ENCODE measurements at regions not wholly inside any gene's neighbourhood (a gene's known extent, or its start where the extent isn't known, plus 50 kb on each side); places are given as distances from the start of the nearest gene placed in this dataset.

DNA sequence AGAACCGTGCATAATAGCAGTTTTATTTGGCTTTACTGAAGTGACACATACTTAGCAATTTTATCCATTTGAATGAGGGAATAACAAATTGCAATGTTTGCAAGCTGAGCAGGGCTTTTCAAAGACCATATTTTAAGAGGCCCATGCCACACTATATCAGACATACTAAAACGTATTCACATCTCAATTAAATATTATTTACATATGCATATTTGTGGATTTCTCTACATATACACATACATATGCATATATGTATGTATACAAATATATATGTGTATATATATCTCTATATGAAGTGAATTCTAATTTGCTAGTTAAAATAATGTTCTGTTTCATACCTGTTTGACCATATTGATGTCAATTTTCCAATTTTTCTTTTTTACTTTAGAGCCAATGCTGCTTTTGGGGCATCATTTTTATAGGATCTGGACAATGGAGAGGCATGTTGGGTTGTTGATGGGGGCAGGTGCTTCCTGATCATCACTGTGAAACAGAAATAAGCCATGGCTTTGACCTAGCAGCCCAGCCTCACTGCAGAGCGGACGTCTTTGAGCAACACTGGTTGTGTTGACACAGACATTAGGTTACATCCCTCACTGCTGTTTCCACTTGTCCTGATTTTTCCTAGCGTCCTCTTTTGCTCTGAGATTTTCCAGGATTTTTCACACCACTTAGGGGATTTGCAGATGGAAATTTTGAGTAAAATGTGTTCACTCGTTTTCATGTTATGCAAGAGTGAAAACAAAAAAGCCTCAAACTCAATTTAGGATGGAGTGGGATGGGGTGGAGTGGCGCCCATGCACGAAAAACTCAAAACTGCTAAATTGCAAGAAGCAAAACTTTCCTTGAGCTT is 56.9 kb downstream of the RDH14 start:
- DNase-seq = no peak

DNA sequence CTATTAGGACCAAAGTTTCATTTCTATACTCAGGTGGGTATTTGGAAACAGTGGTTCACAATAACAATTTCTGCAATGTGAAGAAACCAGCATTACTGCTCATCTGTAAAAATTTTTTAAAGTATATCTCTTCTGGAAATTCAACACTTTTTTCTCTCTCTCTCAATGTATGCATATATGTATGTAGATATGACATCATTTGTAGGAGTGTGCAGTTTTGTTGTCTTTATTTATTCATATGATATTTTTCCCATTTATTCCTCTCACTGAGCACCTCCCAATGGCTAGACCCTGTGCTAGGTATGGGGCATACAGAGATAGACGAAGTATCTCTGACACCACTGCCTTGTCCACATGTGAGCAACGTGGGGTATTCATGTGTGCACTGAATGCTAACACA is 58.3 kb downstream of the RDH14 start:
- no peak for DNase-seq

DNA sequence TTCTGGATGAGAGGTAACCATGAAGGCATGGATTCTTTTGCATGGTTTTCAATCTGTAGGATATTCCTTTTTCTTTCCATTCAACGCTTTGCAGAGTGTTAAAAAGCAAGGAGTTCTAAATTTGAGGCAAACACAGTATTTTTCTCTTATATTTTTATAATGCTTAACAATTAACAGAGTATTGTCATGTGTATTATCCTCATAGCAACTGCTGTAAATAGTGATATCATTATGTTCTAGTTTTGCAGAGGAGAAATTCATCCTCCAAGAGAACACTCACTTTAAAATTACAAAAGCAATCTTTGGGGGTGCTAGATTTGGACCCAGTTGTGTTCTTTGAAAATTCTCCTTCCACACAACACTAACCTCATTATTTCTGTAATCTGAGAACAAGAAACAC is 58.7 kb downstream of the RDH14 start:
- no peak for DNase-seq

DNA sequence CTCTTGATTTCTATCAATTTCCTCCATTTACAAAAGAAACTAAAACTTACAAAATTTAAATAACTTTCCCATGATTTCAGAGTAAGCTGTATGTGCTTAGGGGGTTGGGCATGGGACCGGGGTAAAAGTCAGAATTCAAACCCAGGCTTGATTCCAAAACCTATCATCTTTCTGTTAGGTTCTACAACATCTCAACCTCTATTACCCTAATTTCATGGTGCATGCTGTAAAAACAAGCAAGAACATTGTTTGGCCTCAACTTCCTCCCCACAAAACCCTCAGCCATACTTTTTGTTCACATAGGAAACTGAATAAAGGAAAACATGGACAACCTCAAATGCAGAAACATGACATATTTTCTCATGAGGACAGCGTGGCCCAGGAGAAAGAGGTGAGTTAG is 59.3 kb downstream of the RDH14 start:
- DNase-seq = no peak

GRCh38 chr2:18500333-18500732 is 60.1 kb downstream of the RDH14 start:
- no peak for DNase-seq

DNA sequence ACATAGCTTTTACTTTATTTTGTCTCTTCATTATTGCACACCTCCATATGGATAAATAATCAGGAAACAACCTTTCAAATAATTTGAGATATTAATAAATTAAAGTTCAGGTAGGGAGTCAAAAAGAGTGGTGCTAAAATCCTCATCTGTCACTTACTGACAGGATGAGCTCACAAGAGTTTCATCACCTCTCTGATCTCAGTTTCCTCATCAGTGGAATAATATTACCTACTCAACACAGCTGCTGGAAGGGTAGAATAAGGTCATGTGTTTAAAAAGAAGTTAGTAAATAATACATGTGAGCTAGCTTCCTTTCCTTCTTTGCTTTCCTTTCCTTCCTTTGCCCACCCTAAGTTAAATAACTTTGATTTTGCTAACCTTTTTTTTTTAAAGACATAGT is 61.9 kb downstream of the RDH14 start:
- DNase-seq = peak; percentile 35

GRCh38 chr2:18496516-18496915 is 63.9 kb downstream of the RDH14 start:
- peak; percentile 1 for DNase-seq

DNA sequence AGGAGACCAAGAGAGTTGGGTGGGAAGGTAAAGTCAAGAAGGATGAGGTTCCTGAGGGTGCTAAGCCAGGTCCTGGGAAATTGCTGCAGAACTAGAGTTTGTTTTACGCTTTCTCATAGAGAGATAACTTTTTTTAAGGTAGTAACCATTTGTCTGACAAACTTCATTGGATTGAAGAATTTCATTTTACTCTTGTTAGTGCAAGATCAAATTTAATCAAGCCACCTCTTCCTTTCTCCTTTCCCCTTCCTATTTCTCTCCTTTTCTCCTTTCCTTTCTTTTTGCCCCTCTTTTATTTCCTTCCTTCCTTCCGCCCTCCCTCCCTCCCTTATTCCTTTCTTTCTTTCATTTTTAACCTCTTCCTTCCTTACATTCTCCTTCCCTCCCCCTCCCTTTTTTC is 65.4 kb downstream of the RDH14 start:
- no peak for DNase-seq

DNA sequence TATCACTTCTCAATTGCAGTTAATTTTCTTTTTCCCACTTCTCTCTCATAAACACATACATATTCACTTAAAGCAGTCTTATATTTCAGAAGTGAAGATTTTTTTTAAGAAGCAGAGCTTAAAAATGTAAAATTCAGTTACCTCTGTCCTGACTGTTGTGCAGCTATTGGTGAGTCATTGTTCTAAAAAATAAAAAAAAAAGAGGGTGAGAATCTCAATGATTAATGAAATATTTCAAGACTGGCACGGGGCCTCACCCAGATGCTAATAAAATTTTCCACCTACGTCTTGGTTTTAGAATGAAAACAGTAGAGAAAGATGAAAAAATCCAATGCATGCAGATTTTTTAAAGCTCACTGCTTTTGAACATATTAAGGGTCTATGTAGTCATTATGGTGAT is 67.7 kb downstream of the RDH14 start:
- DNase-seq = no peak

DNA sequence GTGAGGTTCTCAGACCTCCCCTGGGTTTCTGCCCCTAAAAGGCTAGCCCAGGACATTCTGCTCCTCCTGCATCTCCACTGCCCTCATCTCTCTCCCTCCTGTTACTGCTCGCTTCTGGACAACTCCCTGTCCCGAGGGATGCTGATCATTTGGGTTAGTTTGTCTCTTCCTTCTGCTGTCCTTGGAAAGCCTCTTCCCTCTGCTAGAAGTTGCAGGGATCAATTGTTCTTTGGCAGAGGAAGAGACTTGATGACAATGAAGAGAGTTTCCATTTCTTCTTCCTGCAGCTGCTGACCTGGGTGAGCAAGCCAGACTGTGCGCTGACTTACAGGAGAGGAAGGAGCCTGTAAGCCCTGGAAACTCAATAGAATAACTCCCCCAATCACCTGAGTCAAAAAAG is 68.9 kb downstream of the RDH14 start:
- DNase-seq = no peak

DNA sequence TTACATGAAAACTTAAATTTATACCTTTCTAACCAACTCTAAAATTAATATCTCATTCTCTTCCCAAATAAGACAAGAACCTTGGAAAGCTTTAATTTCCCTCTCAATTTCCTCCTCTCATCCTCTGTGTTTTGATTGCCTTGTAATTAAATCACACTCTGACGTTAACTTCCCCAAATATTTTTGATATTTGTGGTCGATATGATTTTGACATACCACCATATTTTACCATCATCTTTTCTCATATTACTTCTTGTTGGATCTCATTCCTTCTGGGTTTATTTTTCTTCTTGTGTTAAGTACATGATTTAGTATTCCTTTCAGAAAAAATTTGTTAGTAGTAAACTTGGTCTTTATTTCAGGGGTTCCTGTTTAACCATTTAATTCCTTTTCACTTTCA is 69.6 kb downstream of the RDH14 start:
- no peak for DNase-seq

DNA sequence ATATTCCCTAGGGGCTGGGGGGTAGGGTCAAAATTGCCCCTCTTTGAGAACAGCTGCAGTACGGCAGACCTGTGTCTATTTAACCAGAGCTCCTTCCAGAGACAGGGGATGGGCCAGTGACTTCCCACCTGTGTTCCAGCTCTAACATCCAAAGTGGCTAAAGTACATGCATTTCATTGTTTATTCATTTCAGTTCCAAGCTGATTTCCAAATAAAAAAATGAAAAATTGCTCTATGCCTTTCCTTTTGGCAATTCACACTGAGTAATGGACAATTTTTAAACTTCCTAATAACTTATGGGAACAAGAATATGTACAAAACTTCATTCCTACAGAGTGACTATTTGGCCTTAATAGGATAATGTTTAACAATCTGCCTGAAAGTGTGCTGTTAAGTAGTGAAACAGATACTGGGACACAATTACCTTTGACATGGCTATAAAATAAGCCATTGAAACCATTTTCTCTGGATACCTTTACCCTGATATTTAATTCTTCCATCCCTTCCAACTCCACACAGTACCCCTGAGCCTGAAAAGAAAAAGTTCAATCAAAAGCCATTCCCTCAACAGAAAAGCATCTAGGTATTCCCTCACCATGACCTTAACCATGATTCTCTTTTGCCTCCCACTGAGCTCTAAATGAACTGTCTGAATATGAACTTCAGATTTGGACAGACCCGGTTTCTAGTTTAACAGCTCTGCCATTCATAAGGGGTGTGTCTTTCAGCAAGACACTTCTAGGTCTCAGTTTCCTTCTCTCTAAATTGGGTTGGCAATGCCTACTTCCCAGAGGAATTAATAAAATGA is 73.1 kb downstream of the RDH14 start:
- no peak for DNase-seq

DNA sequence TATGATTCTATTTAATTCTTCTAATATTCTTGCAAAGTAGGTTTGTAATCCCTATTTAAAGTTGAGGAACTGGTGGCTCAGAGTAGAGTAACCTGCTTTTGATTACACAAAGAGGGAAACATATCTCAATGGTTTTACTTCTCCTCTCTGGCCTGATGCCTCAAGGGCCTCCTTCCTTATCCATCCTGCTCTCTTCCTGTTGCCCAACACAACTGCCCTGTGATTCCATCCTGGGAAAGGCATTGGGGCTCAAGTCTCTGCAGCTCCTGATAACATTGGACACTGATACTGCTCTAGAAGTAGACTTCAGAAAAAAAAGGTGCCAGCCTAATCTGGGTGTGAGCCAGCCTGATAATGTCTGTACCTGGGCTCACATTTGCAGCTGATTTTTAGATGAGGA is 75.8 kb downstream of the RDH14 start:
- DNase-seq = no peak

GRCh38 chr2:18483896-18484295 is 76.6 kb downstream of the RDH14 start:
- no peak for DNase-seq

- no peak for DNase-seq
Measured at GRCh38 chr2:18482666-18483065, 77.8 kb downstream of the RDH14 start.

GRCh38 chr2:18479947-18480369 is 80.5 kb downstream of the RDH14 start:
- no peak for DNase-seq

DNA sequence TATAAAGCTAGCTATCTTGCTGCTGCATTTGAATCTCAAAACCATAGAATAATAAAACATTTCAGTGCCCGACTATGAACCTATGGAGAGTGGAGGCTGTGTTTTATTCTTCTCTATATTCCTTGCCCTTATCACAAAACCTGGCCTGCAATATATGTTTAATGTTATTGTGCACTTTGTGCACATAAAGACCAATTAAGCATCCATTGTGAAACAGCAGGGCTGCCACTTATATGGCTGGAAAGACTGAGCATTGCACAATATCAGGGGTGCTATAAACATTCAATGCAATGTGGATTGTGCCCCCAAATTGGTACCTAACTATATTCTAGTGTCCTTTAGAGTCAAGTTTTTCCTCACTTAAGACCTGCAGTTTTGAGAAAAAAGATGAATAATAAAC is 83.2 kb downstream of the RDH14 start:
- DNase-seq = no peak

DNA sequence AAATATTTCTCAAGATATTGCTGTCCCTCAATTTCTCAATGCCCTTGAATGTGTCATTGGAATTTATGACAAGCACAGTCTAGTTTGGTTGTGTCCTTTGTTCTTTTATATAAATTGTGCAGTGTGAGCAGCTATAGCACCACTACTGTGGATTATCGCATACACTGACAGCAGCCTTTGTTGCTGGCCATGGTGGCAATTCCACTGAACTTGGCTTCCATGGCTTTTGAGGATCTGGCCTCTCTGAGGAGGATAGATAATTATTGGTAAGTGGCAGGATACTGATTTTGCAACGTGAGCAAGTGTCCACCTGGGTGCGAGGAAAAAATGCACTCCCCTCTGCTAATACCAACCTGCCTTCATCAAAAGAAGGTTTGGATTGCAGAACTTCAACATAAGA is 84.0 kb downstream of the RDH14 start:
- no peak for DNase-seq

DNA sequence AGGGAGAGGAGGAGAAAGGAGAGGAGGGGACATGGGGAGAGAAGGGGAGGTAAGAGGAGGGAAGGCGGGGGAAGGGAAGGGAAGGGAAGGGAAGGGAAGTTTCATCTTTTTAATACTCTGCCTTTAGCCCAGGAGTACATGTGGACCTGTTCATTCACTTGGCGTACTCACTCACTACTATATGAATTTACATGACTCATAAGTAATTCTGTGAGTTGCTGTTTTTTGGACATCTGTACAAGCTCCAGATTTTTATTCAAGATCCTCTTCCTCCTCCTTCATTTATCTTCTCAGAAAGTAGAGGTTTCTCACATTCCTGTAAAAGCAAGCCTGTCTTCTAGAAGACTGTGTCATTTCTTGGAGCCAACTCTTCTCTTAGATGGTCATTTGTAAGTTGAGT is 84.6 kb downstream of the RDH14 start:
- DNase-seq = no peak

GRCh38 chr2:18474700-18475099 is 85.8 kb downstream of the RDH14 start:
- no peak for DNase-seq

DNA sequence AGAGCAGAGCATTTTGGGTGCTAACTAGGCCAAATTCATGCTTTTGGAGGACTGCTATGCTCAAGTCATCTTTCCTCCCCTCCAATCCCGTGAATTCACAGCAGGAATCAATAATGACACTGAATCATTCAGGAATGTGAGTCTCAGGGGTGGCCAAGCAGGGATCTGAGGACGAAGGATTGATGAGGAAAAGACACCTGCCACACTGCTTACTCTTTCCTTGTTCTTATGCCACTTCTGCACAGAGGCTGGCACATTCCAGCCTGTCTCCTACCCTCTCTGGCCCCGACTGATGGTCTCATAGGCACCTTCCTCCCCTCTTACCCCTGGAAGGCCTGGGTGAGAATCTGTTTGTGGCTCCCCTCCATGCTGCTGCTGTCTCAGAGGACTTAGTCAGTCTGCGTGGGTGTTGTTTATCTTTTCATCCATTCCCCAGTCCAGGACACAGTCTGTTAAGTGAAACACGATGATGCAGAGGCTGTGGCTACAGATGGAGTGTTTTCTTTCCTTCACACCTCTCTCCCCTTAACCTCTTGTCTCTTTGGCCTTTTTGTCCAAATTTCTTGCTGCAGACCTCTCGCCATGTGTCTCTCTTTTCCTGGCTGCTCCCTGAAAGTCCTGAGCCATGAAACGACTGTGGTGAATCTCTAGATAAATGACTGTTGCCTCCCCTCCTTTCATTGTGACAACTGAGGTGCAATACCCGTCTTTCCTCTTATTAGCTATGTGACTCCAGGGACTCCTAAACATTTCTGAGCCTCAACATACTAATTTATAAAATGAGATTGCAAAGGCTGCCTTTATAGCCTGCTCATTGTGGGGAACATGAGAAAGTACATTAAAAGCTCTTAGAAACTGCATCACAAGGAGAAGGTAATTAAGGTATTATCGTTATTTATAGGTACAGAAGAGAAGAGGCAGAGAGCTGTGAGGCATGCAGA is 86.9 kb downstream of the RDH14 start:
- DNase-seq = no peak

- no peak for DNase-seq
Measured at GRCh38 chr2:18467749-18468360, 92.6 kb downstream of the RDH14 start.

DNA sequence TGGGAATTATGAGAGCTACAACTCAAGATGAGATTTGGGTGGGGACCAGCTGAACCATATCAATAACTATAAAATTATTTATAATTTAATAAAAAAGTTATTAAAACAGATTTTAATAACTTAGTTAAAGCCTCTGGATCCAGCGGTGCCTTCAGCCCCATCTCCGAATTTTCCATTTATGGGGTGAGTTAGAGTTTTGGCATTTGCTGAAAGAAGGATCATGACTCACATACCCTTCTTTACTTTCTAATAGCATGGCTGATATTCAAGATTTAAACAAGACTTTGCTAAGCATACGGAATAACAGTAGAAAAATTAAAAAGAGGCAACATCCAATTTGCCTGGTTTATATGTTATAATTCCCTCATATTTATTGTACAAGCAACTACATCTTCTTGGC is 94.5 kb downstream of the RDH14 start:
- DNase-seq = no peak
